ENCODE measurements at regions not wholly inside any gene's neighbourhood (a gene's known extent, or its start where the extent isn't known, plus 50 kb on each side); places are given as distances from the start of the nearest gene placed in this dataset.

- TF ChIP-seq CTCF (IDR thresholded peaks at IDR 0.05) (no peak), POLR2A (IDR thresholded peaks at IDR 0.05) (no peak)
These were observed 325.3 kb downstream of the GJA1 start for GRCh38 chr6:121760745-121761144.

Data from ovary (tissue), 3 donors.